NT2/D1 (cell line): ENCODE measurements at regions not wholly inside any gene's neighbourhood (a gene's known extent, or its start where the extent isn't known, plus 50 kb on each side); places are given as distances from the start of the nearest gene placed in this dataset.

Experiments
- YY1 ChIP-seq: IDR thresholded peaks from 2 replicates; pipeline ENCODE4 v1.6.1; 2011; ENCODE audit not compliant: insufficient read length, insufficient read depth
- ZNF274 ChIP-seq: IDR thresholded peaks from 2 replicates; pipeline ENCODE4 v1.6.1; 2011; ENCODE audit warnings: mild to moderate bottlenecking, low read depth, low read length

DNA sequence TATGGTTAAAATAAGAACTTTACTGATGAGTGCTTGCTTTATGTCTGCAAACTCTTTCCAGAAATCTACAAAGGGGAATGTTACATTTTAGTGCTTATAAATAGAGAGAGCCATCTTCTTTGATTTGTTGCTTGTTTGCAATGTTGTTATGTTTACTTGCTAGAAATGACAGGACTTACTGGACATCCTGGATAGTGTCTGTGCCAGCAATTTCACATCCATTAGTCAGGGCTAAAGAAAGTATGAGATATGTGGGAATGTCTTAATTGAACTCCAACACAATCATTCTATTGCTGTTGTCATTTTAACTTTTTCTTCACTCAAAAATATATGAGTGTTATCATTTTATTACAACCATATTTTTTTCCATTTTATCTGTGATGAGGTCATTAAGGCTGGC is 453.2 kb downstream of the TNS3 start:
- TF ChIP-seq ZNF274 (no peak), YY1 (no peak)
